ENCODE measurements at regions not wholly inside any gene's neighbourhood (a gene's known extent, or its start where the extent isn't known, plus 50 kb on each side); places are given as distances from the start of the nearest gene placed in this dataset.

DNA sequence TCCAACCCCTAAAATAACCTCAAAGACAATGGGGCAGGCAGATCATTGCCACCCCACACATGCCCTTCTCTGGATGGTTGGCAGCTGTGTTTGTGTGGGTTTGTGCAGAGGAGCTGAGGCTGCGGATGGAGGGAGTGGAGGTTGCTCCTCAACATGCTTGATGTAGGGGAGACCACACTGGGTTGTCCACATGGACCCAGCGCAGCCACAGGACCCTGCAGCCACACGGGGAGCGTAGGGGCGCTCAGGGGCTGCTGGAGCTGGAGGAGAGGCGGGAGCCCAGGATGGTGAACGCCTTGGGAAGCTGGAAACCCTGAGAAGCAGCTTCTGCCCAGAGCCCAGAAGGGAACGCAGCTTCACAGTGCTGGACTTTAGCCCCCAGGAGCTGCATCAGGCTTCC, 56.3 kb upstream of the TMEM18 start:
- H3K4me3 ChIP-seq (replicated peaks in 1 of 4; ENCODE audit: control extremely low read depth in 1 of 4, insufficient read depth in 1 of 4, low read depth in 3 of 4, low read length in 4 of 4) = no peak overlapping the region
- no peak overlapping the region for H3K4me2 ChIP-seq (ENCODE audit: extremely low read depth, insufficient read depth, low read length)
- no peak overlapping the region for H3K9ac ChIP-seq (ENCODE audit: insufficient read depth, low read length)
- H3K27ac ChIP-seq (ENCODE audit: insufficient read depth, low read length) = no peak overlapping the region
- H3K27me3 ChIP-seq (ENCODE audit: control insufficient read depth, insufficient read depth, low read length) = no peaks in the 10 kb centered on the region
- no peaks in the 10 kb centered on the region for H3K9me3 ChIP-seq (ENCODE audit: control insufficient read depth, insufficient read depth, low read depth, low read length)
- no peaks in the 10 kb centered on the region for H3K36me3 ChIP-seq (ENCODE audit: control insufficient read depth, insufficient read depth, low read length)
- no peaks in the 10 kb centered on the region for H4K20me1 ChIP-seq (ENCODE audit: control insufficient read depth, extremely low read depth, insufficient read depth, low read length)
- H3K79me2 ChIP-seq (ENCODE audit: control insufficient read depth, insufficient read depth, low read length) = no peaks in the 10 kb centered on the region
- TF ChIP-seq, protein P1, sequence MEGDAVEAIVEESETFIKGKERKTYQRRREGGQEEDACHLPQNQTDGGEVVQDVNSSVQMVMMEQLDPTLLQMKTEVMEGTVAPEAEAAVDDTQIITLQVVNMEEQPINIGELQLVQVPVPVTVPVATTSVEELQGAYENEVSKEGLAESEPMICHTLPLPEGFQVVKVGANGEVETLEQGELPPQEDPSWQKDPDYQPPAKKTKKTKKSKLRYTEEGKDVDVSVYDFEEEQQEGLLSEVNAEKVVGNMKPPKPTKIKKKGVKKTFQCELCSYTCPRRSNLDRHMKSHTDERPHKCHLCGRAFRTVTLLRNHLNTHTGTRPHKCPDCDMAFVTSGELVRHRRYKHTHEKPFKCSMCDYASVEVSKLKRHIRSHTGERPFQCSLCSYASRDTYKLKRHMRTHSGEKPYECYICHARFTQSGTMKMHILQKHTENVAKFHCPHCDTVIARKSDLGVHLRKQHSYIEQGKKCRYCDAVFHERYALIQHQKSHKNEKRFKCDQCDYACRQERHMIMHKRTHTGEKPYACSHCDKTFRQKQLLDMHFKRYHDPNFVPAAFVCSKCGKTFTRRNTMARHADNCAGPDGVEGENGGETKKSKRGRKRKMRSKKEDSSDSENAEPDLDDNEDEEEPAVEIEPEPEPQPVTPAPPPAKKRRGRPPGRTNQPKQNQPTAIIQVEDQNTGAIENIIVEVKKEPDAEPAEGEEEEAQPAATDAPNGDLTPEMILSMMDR (conservative IDR thresholded peaks at IDR 0.05 in 1 of 2, IDR thresholded peaks at IDR 0.05 in 1 of 2; ENCODE audit: low read depth in 1 of 2, low read length in 2 of 2) = no peak
- no peak for TF ChIP-seq EZH2 (IDR thresholded peaks at IDR 0.05; ENCODE audit: low read length, missing control alignments)
- H3K4me1 ChIP-seq (ENCODE audit: control insufficient read depth, extremely low read depth, insufficient read depth, low read length) = no peaks in the 10 kb centered on the region
- H2AFZ ChIP-seq (ENCODE audit: low read length) = no peak overlapping the region
- DNase-seq (ENCODE audit: low read depth in 2 of 2) = no peak

DNA sequence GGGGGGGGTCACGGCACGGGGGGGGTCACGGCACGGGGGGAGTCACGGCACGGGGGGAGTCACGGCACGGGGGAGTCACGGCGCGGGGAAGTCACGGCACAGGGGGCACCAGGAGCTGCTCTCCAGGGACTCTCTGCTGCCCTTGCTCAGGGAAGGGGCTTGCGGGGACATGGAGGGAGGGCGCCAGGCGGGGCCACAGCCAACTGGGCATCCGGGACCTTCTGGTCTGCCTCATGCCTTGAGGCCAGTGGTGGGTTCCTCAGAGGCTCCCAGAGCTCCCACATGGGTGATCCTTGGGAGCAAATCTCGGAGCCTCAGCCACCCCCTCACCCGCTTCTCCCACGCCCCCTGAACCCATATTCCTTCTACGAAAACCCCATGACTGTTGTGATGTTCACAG, 55.8 kb upstream of the TMEM18 start:
- Histone ChIP-seq H3K27me3 (ENCODE audit: control insufficient read depth, insufficient read depth, low read length) (no peaks in the 10 kb centered on the region), H2AFZ (ENCODE audit: low read length) (no peak overlapping the region), H4K20me1 (ENCODE audit: control insufficient read depth, extremely low read depth, insufficient read depth, low read length) (no peaks in the 10 kb centered on the region), H3K9ac (ENCODE audit: insufficient read depth, low read length) (no peak overlapping the region), H3K36me3 (ENCODE audit: control insufficient read depth, insufficient read depth, low read length) (no peaks in the 10 kb centered on the region), H3K9me3 (ENCODE audit: control insufficient read depth, insufficient read depth, low read depth, low read length) (no peaks in the 10 kb centered on the region), H3K27ac (ENCODE audit: insufficient read depth, low read length) (no peak overlapping the region), H3K4me2 (ENCODE audit: extremely low read depth, insufficient read depth, low read length) (no peak overlapping the region), H3K4me3 (replicated peaks in 1 of 4; ENCODE audit: control extremely low read depth in 1 of 4, insufficient read depth in 1 of 4, low read depth in 3 of 4, low read length in 4 of 4) (no peak overlapping the region), H3K79me2 (ENCODE audit: control insufficient read depth, insufficient read depth, low read length) (no peaks in the 10 kb centered on the region), H3K4me1 (ENCODE audit: control insufficient read depth, extremely low read depth, insufficient read depth, low read length) (no peaks in the 10 kb centered on the region)
- DNase-seq (ENCODE audit: low read depth in 2 of 2) = no peak
- TF ChIP-seq EZH2 (IDR thresholded peaks at IDR 0.05; ENCODE audit: low read length, missing control alignments) = no peak
- TF ChIP-seq, protein P1 (conservative IDR thresholded peaks at IDR 0.05 in 1 of 2, IDR thresholded peaks at IDR 0.05 in 1 of 2; ENCODE audit: low read depth in 1 of 2, low read length in 2 of 2) = no peak

DNA sequence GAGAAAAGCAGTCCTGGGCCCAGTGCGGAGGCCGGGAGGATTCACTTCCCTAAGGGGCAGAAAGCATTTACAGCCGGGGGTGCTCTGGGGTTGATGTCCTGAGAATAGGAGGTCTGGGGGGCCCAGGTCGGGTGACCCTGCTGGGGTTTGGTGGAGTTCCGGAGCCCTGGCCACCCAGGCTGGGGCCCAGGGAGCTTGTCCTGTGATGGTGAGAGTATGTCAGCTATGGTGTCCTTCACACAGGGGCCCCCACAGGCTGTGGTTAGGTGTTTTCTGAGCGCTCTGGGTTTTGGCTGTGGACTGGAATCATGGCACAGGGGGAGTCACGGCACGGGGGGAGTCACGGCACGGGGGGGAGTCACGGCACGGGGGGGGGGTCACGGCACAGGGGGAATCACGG, 54.5 kb upstream of the TMEM18 start:
- H3K4me2 ChIP-seq (ENCODE audit: extremely low read depth, insufficient read depth, low read length) = no peak overlapping the region
- H3K36me3 ChIP-seq (ENCODE audit: control insufficient read depth, insufficient read depth, low read length) = no peaks in the 10 kb centered on the region
- no peak for TF ChIP-seq EZH2 (IDR thresholded peaks at IDR 0.05; ENCODE audit: low read length, missing control alignments)
- TF ChIP-seq, protein P1 (conservative IDR thresholded peaks at IDR 0.05 in 1 of 2, IDR thresholded peaks at IDR 0.05 in 1 of 2; ENCODE audit: low read depth in 1 of 2, low read length in 2 of 2) = no peak
- H3K4me3 ChIP-seq (replicated peaks in 1 of 4; ENCODE audit: control extremely low read depth in 1 of 4, insufficient read depth in 1 of 4, low read depth in 3 of 4, low read length in 4 of 4) = no peak overlapping the region
- H4K20me1 ChIP-seq (ENCODE audit: control insufficient read depth, extremely low read depth, insufficient read depth, low read length) = no peaks in the 10 kb centered on the region
- H3K27ac ChIP-seq (ENCODE audit: insufficient read depth, low read length) = no peak overlapping the region
- H3K4me1 ChIP-seq (ENCODE audit: control insufficient read depth, extremely low read depth, insufficient read depth, low read length) = no peaks in the 10 kb centered on the region
- no peaks in the 10 kb centered on the region for H3K79me2 ChIP-seq (ENCODE audit: control insufficient read depth, insufficient read depth, low read length)
- H3K27me3 ChIP-seq (ENCODE audit: control insufficient read depth, insufficient read depth, low read length) = no peaks in the 10 kb centered on the region
- no peaks in the 10 kb centered on the region for H3K9me3 ChIP-seq (ENCODE audit: control insufficient read depth, insufficient read depth, low read depth, low read length)
- DNase-seq (ENCODE audit: low read depth in 2 of 2) = no peak
- H2AFZ ChIP-seq (ENCODE audit: low read length) = no peak overlapping the region
- H3K9ac ChIP-seq (ENCODE audit: insufficient read depth, low read length) = no peak overlapping the region

Data from fibroblast of lung (primary cell).